Fibroblast of peridontal ligament (primary cell): ENCODE measurements at regions not wholly inside any gene's neighbourhood (a gene's known extent, or its start where the extent isn't known, plus 50 kb on each side); places are given as distances from the start of the nearest gene placed in this dataset.

Experiments
- DNase-seq: peaks from one replicate; pipeline ENCODE4 v3.0.0-alpha.2; 2010; ENCODE audit errors: extremely low read depth

DNA sequence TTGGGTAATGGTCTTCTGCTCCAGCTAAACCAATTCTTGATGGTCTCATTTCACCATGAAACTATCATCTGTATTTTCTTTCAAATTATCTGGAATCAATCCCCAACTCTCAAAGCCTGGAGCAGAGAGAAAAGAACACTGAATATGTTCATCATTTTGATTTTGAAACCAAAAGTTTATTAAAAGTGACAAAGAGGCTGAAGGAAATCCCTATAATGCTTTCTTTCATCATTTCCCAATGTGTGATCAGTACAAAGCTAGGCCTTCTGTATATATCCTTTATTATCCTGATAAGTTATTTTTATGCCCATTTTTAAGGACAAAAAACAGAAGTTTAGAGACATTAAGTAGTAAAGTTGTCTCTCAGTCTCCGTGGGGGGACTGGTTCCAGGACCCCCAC is 50.1 kb upstream of the MBNL1 start:
- no peak for DNase-seq
